ENCODE measurements at regions not wholly inside any gene's neighbourhood (a gene's known extent, or its start where the extent isn't known, plus 50 kb on each side); places are given as distances from the start of the nearest gene placed in this dataset.

DNA sequence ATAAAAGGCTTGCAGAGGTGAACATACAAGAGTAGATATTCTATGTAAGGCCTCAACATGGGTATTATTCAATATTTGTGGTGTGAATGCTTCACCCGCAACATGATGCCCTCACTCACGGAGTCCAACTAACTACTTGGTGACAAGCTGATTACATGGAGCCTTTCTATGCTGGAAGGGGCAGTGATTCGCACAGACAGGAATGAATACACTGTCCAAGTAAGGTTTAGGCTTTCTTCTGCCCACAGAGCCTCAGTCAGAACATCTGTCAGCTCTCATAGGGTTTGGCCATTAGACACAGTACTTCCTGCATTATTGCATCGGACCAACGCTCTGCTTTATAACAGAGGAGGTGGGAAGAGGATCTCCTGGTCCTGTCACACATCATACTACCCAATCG lies 80.3 kb upstream of the SLC35G4 start:
- TF ChIP-seq POLR2A (IDR thresholded peaks at IDR 0.05; ENCODE audit: low read length) (no peak), GATA1 (IDR thresholded peaks at IDR 0.05; ENCODE audit: low read depth, low read length) (no peak)
